Astrocyte (in vitro differentiated cells and primary cell): ENCODE measurements at regions not wholly inside any gene's neighbourhood (a gene's known extent, or its start where the extent isn't known, plus 50 kb on each side); places are given as distances from the start of the nearest gene placed in this dataset.

Experiments used
- DNase-seq: peaks from one replicate; pipeline ENCODE4 v3.0.0-alpha.2; 2010; ENCODE audit warnings: low read depth
- FAIRE-seq: peaks from 2 replicates; lab custom pipeline; 2011; peaks lifted over from hg19 to GRCh38; lab: Jason Lieb, UNC
- H2AFZ ChIP-seq: 2 replicates; pipeline ENCODE4 v1.6.0; 2012; ENCODE audit warnings: low read depth, low read length, inconsistent platforms
- H3K27ac ChIP-seq: 2 replicates; pipeline ENCODE4 v1.5.1; 2011; ENCODE audit warnings: low read depth, low read length, inconsistent platforms
- H3K27me3 ChIP-seq: 2 replicates; pipeline ENCODE4 v1.6.0; 2011; ENCODE audit warnings: low read length, inconsistent platforms; ENCODE audit not compliant: insufficient read depth
- H3K36me3 ChIP-seq: 2 replicates; pipeline ENCODE4 v1.5.1; 2011; ENCODE audit warnings: low read length, inconsistent platforms; ENCODE audit not compliant: insufficient read depth
- H3K4me1 ChIP-seq: 2 replicates; pipeline ENCODE4 v1.5.1; 2011; ENCODE audit warnings: low read length, inconsistent platforms; ENCODE audit not compliant: insufficient read depth
- H3K4me2 ChIP-seq: 2 replicates; pipeline ENCODE4 v1.6.0; 2012; ENCODE audit warnings: low read length, inconsistent platforms
- H3K4me3 ChIP-seq: 2 replicates; pipeline ENCODE4 v1.5.1; 2011; ENCODE audit warnings: low read depth, mild to moderate bottlenecking, low read length, inconsistent platforms; ENCODE audit not compliant: insufficient read depth
- H3K79me2 ChIP-seq: 2 replicates; pipeline ENCODE4 v1.6.0; 2012; ENCODE audit warnings: mild to moderate bottlenecking, low read length, inconsistent platforms; ENCODE audit not compliant: insufficient read depth
- H3K9ac ChIP-seq: 2 replicates; pipeline ENCODE4 v1.6.0; 2012; ENCODE audit warnings: mild to moderate bottlenecking, low read length, inconsistent platforms
- H3K9me3 ChIP-seq: 2 replicates; pipeline ENCODE4 v1.5.1; 2012; ENCODE audit warnings: low read depth, mild to moderate bottlenecking, low read length, inconsistent platforms; ENCODE audit not compliant: insufficient read depth
- H4K20me1 ChIP-seq: 2 replicates; pipeline ENCODE4 v1.6.0; 2012; ENCODE audit warnings: low read length, inconsistent platforms; ENCODE audit not compliant: insufficient read depth
- H3K27ac Mint-ChIP-seq: one replicate; pipeline ENCODE4 v1.8.0; 2021; ENCODE audit warnings: mild to moderate bottlenecking, mixed read lengths; ENCODE audit not compliant: unreplicated experiment
- H3K27me3 Mint-ChIP-seq: one replicate; pipeline ENCODE4 v1.8.0; 2021; ENCODE audit warnings: low read depth, mixed read lengths; ENCODE audit not compliant: unreplicated experiment
- H3K36me3 Mint-ChIP-seq: one replicate; pipeline ENCODE4 v1.8.0; 2021; ENCODE audit warnings: low read depth, mixed read lengths; ENCODE audit not compliant: unreplicated experiment
- H3K4me1 Mint-ChIP-seq: one replicate; pipeline ENCODE4 v1.8.0; 2021; ENCODE audit warnings: low read depth, mixed read lengths; ENCODE audit not compliant: unreplicated experiment
- H3K4me3 Mint-ChIP-seq: one replicate; pipeline ENCODE4 v1.8.0; 2021; ENCODE audit warnings: mild to moderate bottlenecking, moderate library complexity, mixed read lengths; ENCODE audit not compliant: unreplicated experiment
- H3K9me3 Mint-ChIP-seq: one replicate; pipeline ENCODE4 v1.8.0; 2021; ENCODE audit warnings: mild to moderate bottlenecking, mixed read lengths; ENCODE audit not compliant: unreplicated experiment
- CTCF ChIP-seq: IDR thresholded peaks from 2 replicates; pipeline ENCODE4 v1.5.1; 2011; ENCODE audit warnings: low read depth, mild to moderate bottlenecking, inconsistent platforms, low read length, moderate library complexity; ENCODE audit not compliant: insufficient read depth
- EZH2 ChIP-seq: IDR thresholded peaks from 2 replicates; pipeline ENCODE4 v1.6.1; 2012; ENCODE audit warnings: mild to moderate bottlenecking, low read length, inconsistent platforms; ENCODE audit not compliant: insufficient read depth

GRCh38 chr6:77063494-77063893, 399.8 kb downstream of the HTR1B start:
- Mint-ChIP-seq H3K27ac (no peak overlapping the region), H3K36me3 (peaks cover 6% of the 10 kb centered on the region), H3K4me1 (no peaks in the 10 kb centered on the region), H3K4me3 (no peak overlapping the region), H3K9me3 (no peaks in the 10 kb centered on the region), H3K27me3 (no peaks in the 10 kb centered on the region)
- Histone ChIP-seq H3K9ac (no peak overlapping the region), H3K36me3 (no peaks in the 10 kb centered on the region), H3K27ac (no peak overlapping the region), H3K9me3 (no peaks in the 10 kb centered on the region), H3K4me3 (no peak overlapping the region), H3K79me2 (no peaks in the 10 kb centered on the region), H3K4me2 (no peak overlapping the region), H3K27me3 (no peaks in the 10 kb centered on the region), H3K4me1 (no peaks in the 10 kb centered on the region), H2AFZ (no peak overlapping the region), H4K20me1 (no peaks in the 10 kb centered on the region)
- DNase-seq (no peak), FAIRE-seq (no peak)
- TF ChIP-seq EZH2 (no peak), CTCF (no peak)

GRCh38 chr6:77055711-77056110, 407.6 kb downstream of the HTR1B start:
- Histone ChIP-seq H3K4me2 (no peak overlapping the region), H3K27me3 (no peaks in the 10 kb centered on the region), H3K9ac (no peak overlapping the region), H3K4me3 (no peak overlapping the region), H3K27ac (no peak overlapping the region), H3K36me3 (no peaks in the 10 kb centered on the region), H3K79me2 (no peaks in the 10 kb centered on the region), H3K9me3 (no peaks in the 10 kb centered on the region), H3K4me1 (no peaks in the 10 kb centered on the region), H4K20me1 (no peaks in the 10 kb centered on the region), H2AFZ (no peak overlapping the region)
- Mint-ChIP-seq H3K9me3 (peaks cover 9% of the 10 kb centered on the region), H3K4me3 (no peak overlapping the region), H3K4me1 (no peaks in the 10 kb centered on the region), H3K27ac (no peak overlapping the region), H3K36me3 (no peaks in the 10 kb centered on the region), H3K27me3 (no peaks in the 10 kb centered on the region)
- FAIRE-seq (no peak), DNase-seq (no peak)
- TF ChIP-seq EZH2 (no peak), CTCF (no peak)

GRCh38 chr6:77040568-77041195, 422.6 kb downstream of the HTR1B start:
- Mint-ChIP-seq H3K4me3 (no peak overlapping the region), H3K4me1 (peaks cover 25% of the 10 kb centered on the region), H3K27ac (no peak overlapping the region)

More at GRCh38 chr6:77040568-77041195, 422.6 kb downstream of the HTR1B start:
- no peak overlapping the region for H3K9ac ChIP-seq
- H3K79me2 ChIP-seq = no peaks in the 10 kb centered on the region
- no peaks in the 10 kb centered on the region for H3K9me3 ChIP-seq
- H3K36me3 ChIP-seq = no peaks in the 10 kb centered on the region
- FAIRE-seq = no peak
- DNase-seq = peak; percentile 2
- H3K27ac ChIP-seq = no peak overlapping the region
- H3K4me2 ChIP-seq = no peak overlapping the region
- H3K4me1 ChIP-seq = peaks cover 6% of the 10 kb centered on the region
- H3K27me3 ChIP-seq = no peaks in the 10 kb centered on the region
- H3K9me3 Mint-ChIP-seq = peaks cover 15% of the 10 kb centered on the region
- no peaks in the 10 kb centered on the region for H3K27me3 Mint-ChIP-seq
- no peak overlapping the region for H2AFZ ChIP-seq
- no peaks in the 10 kb centered on the region for H4K20me1 ChIP-seq
- H3K4me3 ChIP-seq = no peak overlapping the region
- H3K36me3 Mint-ChIP-seq = peaks cover 13% of the 10 kb centered on the region
- TF ChIP-seq EZH2 = no peak
- TF ChIP-seq CTCF = no peak
